GM21576 (cell line): ENCODE measurements at regions not wholly inside any gene's neighbourhood (a gene's known extent, or its start where the extent isn't known, plus 50 kb on each side); places are given as distances from the start of the nearest gene placed in this dataset.

Experiments used
- ATAC-seq: cut with Tn5 transposase; IDR thresholded peaks from one replicate; pipeline ENCODE4 v1.9.1; 2021; ENCODE audit warnings: mild to moderate bottlenecking, moderate library complexity; ENCODE audit not compliant: unreplicated experiment

DNA sequence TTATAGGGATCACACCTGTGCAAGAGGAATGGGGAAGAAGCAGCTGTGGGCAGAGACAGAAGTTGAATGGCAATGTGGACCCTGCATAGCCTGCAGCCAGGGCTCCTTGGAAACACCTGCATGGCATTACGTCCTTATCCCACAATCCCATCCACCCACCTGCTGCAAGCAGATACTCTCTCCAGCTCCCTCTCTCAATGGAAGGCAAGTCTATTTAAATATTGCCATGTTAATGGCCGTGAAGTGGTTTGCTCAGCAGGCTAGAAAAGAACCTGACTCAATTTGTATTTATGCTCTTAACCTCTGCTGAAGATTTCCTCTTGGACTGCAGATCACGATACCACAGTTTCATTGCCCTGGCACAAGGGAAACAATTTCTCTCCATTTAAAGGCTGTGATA lies 417.0 kb downstream of the TYW1 start:
- no peak for ATAC-seq

DNA sequence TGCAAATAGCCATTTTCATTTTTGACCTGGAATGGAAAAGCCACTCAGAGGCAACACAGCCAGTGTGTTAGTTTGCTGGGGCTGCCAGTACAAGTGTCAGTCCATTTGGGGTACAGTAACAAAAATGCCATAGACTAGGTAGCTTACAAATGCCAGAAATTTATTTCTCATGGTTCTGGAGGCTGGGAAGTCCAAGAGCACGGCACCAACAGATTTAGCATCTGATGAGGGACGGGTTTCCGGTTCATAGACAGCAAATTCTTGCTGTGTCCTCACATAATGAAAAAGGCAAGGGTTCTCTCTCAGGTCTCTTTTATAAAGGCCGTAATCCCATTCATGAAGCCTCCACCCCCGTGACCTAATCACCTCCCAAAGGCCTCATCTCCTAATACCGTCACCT lies 418.2 kb downstream of the TYW1 start:
- no peak for ATAC-seq

DNA sequence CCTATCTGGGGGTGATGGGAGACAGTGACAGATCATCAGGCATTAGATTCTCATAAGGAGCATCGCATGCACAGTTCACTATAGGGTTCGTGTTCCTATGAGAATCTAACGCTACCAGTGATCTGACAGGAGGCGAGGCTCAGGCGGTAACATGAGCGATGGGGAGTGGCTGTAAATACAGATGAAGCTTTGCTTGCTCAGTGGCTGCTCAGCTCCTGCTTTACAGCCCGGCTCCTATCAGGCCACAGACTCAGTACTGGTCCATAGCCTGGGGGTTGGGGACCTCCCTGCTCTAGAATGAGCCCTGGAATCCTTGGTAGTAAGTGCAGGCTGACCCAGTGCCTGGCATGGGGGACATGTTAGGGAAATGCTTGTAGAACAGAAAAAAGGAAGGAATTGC lies 426.0 kb downstream of the TYW1 start:
- ATAC-seq, result no peak

DNA sequence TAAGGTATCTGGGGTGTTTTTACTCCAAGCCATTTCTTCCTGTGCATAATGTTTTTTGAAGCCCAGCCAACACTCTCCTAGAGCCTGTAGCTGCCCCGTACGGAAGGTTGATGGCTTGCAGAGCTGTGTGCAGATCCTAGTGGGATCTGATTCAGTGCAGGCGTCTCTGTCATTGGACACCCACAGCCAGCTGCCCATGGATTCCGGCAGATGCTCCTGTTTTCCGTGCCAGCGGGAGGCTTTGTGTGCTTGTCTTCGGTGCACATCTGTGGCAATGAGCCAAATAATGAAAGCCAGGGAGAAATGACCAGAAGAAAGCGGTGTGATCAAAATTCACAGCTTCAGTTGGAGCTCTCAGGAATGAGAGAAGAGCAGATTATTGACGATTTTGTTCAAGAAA lies 426.4 kb downstream of the TYW1 start:
- no peak for ATAC-seq

DNA sequence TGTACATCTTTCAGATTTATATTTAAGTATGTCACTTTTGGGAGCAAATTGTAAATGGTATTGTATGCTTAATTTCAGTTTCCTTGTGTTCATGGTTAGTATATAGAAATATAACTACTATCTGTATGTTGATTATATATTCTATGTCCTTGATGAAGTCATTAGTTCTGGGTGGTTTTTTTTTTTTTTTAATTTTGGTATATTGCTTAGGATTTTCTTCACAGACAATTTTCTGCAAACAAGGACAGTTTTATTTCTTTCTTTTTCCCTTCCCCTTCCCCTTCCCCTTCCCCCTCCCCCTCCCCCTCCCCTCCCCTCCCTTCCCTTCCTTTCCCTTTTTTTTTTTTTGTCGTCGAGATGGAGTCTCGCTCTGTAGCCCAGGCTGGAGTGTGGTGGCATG lies 430.0 kb downstream of the TYW1 start:
- no peak for ATAC-seq

DNA sequence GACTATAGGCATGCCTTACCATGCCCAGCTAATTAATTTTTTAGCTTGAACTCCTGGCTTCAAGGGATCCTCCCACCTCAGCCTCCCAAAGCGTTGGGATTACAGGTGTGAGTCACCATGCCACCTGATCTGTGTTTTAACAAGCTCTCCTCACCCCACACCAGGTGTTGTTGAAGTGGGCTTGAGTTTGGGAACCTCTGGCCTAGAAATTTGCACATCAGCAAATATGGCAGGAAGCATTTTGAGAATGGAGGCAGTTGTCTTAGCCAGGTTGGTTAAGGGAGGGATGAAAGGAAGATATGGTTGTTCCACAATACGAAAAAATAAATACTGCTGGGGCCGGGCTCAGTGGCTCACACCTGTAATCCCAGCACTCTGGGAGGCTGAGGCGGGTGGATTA lies 433.1 kb downstream of the TYW1 start:
- no peak for ATAC-seq

DNA sequence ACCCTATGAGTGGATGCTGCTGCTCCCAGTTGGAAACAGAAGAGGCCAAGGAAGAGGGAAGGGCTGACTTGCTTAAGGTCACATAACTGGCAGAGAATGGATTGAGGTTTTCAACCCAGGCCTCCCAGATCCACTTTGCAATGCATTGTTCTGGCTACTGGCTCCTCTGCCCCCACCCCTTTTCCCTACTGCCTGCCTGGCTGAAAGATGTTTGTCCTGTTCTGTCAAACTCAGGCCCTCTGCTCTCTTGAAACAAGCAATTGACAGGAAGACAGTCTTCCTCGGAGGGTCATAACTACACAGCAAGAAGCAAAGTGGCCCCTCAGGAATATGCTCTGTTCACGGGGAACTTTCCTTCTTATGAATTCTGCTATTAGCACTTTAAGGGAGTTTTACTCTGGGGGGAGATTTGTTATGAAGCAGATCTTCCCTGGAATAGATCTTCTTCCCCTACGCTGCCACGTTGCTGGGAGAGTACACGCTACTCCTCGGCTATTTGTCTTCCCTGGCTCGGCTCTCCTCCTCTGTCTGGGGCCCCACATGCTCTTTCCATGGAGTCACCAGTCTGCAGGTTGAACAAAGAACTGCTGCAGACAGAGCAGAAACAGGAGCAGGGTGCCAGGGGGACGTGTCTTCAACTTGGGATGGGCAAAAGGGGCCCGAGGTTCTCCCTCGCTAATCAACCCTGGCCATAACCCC lies 436.1 kb downstream of the TYW1 start:
- ATAC-seq, result no peak

DNA sequence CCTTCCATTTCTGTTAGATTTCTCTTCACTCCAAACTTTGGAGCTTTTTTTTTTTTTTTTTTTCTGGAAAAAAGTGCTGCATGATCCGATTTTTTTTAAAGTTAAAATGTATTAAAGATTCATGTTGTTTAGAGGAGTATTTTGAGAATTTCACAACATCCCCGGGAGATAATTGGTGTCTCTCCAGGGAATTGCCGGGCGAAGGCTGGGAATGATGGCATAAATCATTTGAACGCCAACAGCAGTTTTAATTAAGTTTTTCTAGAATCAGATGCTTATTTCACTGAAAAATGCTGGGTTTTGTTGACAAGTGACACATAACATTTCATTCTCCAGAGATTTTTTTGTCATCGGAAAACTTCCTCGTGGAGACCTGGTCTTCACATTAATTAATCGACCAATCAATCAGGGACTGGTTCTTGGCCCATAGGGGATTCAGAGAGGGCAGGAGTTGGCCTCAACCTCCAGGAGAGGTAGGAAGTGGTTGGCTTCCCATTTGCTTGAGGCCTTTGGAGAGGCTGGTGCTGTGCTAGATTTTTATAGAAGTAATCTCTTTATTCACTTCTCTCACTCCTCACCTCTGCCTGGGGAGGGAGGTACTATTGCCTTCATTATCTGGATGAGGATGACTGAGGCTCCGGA lies 439.4 kb downstream of the TYW1 start:
- no peak for ATAC-seq

DNA sequence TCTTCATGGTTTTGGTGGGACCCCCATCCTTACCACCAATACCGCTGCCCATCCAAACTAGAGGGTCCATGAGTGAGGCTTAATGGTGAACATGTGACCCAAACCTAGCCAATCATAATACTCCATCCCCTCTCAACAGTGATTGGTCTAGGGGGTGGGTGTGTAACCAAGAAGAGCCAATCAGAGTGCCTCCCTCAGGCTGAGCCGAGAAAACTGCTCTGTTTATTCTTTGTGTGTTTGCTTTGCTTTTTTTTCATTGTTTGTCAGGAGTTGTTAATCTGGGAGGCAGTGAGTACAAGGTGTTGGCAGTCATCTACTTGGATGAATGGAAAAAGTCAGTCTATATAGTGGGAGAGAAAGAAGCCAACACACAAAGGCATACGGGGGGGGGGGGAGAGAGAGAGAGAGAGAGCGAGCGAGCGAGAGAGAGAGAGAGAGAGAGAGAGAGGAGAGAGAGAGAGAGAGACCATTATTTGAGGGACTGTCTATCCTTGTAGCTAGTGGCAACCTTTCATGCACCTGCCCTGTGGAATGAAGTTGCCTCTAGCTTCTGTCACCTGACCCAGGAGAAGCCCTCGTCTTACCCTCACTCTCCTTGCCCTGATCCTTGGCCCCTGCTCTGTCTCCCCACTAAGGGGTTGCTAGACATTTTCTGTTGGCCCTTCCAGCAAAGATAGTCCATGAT lies 441.7 kb downstream of the TYW1 start:
- ATAC-seq, result no peak

DNA sequence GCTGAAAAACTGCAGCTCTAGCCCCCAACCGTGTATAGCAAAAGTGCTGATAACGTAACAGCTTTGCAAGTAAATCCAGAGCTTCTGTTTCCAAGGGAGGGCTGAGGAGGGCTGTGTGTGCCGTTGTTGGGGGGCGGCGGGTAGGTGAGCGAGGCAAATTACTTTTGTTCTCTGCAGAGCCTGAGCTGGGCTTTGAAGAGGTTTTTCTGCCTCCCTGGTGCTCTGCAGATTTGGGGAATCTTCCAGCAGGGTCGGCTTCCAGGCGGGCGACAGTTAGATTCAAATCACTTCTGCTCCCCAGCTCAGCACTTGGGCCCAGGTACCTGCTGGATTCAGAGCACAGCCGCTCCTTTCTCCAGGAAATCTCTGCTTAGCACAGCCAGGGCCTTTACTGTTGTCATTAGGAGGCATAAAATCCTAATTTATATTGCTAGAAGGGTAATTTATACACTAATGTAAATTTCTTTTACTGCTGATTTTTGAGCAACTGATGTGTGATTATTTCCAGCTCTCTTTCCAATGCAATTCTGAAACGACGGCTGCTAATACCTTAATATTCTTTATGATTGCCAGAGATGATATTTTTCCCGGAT lies 442.4 kb downstream of the TYW1 start:
- no peak for ATAC-seq

DNA sequence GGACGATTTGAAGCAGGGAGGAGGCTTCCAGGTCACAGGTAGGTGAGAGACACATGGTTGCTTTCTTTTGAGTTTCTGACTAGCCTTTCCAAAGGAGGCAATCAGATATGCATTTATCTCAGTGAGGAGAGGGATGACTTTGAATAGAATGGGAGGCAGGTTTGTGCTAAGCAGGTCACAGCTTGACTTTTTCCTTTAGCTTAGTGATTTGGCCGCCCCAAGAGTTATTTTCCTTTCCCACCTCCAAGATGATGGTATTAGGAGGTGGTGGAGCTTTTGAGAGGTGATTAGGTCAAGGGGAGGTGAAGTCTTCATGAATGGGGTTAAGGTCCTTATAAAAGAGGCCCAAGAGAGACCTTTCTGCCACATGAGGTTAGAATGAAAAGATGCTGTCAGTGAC lies 443.7 kb downstream of the TYW1 start:
- ATAC-seq, result no peak

DNA sequence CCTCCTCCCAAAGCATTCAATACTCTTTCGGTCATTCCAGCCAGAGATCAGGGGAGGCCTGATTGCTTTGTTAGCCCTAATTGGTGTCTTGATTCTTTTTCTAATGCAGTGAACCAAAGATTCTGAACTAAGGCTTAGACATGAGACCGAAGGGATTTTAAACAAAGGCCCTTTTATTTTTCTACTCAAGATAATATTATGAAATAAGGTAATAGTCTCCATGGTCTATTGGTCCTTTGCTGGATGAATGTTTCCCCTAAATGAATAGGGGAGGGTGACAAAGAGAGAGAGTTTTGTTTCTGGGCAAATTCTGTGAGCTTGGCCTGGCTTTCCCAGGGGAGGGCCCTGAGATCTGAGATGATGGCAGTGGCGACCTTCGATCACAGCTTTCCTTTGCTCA lies 449.1 kb downstream of the TYW1 start:
- no peak for ATAC-seq

DNA sequence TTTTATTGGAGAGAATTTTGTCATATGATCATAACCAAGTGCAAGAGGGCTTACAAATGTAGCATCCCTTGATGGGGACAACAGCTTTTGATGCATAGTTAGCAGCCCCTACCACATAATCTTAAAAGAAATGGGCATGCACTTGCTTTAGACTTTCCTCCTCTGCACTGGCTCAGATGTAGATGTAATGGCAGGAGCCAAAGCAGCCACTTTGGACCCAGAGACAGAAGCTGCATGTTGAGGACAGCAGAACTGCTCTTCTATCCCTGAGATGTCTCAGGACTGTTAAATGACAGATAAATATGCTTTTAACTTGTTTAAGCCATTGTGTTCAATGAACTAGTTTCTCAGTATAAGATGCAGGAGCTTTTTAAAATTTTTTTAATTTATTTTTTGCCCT lies 450.7 kb downstream of the TYW1 start:
- no peak for ATAC-seq

DNA sequence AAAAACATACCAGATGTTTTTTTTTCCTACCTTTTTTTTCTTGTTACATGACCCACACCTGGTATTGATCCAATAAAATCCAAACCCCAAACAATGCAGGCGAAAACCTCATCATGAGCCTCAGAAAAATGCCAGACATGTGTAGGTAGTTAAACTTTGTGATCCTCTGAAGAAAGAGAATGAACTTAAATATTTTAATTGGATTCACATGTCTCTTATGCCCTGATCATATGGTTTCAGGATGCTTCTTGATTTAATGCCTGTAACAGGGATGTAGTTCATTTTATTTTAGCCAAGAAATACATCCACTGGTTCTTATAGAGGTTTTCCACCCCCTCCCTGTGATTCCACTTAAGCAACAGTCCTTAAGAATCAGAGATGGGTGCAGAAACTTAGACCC lies 451.6 kb downstream of the TYW1 start:
- no peak for ATAC-seq

DNA sequence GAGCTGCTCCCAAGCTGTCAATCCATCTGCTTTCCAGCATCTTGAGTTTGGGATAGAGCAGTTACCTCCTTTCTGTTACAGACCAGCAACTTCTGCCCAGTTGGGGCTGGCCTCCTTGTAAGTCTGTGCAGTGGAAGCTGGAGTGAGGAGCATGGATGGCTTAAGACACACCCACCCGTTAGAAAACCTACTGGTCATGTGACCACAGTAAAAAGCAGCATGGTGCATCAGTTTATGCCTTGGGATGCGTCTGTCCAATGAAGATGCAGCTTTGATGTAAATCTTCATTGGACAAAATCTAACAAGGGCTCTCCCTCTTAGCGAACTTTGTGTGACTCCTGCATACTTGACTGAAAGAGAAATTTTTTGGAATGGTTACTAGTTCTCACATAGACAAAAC lies 453.5 kb downstream of the TYW1 start:
- no peak for ATAC-seq

DNA sequence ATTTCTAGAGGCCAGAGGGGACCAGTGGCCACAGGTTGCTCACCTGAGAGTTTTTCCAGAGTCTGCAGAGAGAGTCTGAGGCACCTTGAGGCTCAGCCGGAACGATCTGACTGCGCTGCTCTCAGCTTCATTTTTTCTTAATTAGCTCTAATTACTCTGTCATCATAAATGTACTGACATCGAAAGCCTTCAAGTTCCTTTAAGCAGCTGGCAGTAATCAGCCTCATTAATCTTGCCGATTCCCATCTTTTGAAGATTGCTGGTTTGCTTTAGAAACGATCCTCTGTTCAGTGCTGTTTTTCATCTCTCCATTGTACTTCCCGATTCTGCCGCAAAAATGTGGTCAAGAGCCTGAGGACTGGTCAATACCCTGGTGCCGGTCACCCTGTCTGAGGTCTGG lies 454.7 kb downstream of the TYW1 start:
- no peak for ATAC-seq

DNA sequence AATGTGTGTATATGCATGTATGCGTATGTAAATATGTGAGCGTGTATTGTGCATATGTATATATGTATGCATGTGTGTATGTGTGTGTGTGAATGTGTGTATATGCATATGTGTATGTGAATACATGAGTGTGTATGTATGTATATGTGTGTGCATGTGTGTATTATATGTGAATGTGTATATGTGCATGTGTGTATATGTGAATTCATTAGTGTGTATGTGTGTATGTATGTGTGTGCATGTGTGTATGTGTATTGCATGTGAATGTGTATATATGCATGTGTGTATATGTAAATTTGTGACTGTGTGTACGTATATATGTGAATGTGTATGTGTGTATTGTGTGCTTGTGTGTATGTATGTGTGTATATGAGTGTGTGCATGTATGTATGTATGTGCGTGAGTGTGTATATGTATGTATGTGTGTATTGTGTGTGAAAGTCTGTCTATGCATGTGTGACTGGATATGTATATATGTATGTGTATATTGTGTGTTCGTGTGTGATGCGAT lies 455.9 kb downstream of the TYW1 start:
- no peak for ATAC-seq

DNA sequence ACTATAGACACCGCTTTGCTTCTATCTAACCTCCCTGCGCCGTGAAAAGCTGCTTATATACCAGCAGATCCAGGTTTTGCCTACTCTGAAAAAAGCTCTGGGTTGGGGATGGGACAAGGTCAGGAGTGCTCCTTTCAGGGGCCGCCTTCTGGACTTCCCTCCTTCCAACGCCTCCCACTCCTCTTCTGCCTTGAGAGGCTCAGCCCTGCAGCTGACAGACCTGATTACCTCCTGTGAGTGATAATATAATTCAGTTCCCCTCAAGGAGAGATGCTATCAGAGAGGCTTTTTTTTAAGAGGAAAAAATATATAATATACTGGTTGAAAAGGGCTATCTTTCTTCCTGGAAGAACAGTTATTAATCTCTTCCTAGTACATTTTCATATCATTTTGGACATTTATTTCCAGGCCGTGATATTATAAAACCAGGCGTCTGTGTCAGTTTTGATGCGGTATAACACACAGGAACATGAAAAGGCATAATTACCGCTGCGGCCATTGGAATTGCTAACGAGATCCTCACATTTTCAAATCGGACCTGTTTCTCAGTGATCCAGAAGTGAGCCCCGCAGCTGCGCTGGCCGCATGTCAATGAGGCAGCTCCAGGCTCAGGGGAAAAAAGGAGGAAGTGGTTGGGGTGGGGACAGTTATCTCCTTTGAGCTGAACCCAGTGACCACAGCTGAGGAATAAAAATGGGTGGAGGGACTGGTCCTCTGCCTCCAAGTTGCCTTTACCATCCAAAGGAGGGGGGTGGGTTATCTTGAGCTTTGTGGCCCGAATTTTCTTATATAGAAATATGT lies 457.1 kb downstream of the TYW1 start:
- no peak for ATAC-seq

DNA sequence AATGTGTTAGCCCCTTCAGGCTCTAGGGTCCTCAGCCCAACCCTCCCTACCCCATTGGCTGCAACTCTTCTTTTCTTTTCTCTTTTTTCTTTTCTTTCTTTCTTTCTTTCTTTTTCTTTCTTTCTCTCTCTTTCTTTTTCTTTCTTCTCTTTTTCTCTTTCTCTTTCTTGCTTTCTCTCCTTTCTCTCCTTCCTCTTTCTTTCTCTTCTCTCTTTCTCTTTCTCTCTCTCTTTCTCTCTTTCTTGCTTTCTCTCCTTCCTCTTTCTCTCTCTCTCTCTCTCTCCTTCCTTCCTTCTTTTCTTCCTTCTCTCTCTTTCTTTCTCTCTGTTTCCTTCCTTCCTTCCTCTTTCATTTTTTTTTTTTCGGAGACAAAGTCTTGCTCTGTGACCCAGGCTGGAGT lies 458.9 kb downstream of the TYW1 start:
- ATAC-seq, result no peak

DNA sequence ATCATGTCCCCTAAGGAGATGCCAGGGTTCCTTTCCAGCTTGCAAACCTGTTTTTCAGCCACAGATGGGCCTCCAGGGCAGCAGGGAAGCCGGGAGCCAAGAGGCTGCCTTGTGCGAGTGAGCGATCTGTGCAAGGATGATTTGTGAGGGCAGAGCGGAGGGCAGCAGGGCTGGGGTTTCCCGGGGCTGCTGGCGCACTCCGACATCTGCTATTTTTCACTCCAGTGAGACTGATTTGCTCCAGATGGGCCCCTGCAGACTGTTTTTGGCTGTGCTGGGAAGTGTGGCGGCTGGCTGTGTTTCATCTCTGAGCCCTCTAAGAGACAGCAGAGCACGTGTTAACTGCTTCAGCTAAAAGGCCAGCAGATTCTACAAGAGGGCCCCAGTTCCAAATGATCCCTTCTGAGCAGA lies 466.2 kb downstream of the TYW1 start:
- ATAC-seq, result no peak

DNA sequence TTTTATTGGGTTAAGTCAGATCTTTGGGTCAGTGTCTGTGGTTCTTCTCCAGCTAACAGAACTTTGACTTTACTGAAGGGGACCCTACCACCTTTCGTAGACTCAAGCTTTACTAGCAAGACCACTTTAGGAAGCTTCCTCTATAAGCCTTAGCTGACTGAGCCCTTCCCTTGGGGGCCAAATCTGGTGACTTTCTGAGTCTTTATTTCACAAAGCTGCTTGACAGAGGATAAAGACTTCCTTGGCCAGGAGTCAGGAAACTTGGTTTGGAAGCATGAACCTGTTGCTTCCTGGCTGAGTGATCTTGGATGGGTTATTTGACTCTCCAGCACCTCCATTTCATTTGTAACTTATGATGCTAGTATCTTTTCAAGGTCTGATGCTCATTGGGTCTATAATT lies 466.7 kb downstream of the TYW1 start:
- ATAC-seq, result no peak
